Activated CD4-positive, CD25-positive, alpha-beta regulatory T cell treated with anti-CD3 and anti-CD28 coated beads, Interleukin-2, amount 50 U/mL, for 16 hours (primary cell): ENCODE measurements at regions not wholly inside any gene's neighbourhood (a gene's known extent, or its start where the extent isn't known, plus 50 kb on each side); places are given as distances from the start of the nearest gene placed in this dataset.
"Not testable (repeated sequence)": the region's sequence is repeated elsewhere in the genome, so short reads cannot be mapped to it uniquely, and the experiment has no call there.

Experiments
- DNase-seq: peaks from one replicate; pipeline ENCODE4 v3.0.0-alpha.2; 2020; ENCODE audit warnings: low read depth, low spot score

- DNase-seq: no peak
These were observed 1237.4 kb downstream of the UQCRFS1 start for GRCh38 chr19:27975419-27976005.

- no peak for DNase-seq
These were observed 1238.9 kb downstream of the UQCRFS1 start for GRCh38 chr19:27974082-27974513.

- no peak for DNase-seq
These were observed 1240.5 kb downstream of the UQCRFS1 start for GRCh38 chr19:27972291-27973040.

GRCh38 chr19:27971869-27972268, 1241.1 kb downstream of the UQCRFS1 start:
- no peak for DNase-seq

- no peak for DNase-seq
These were observed 1241.9 kb downstream of the UQCRFS1 start for GRCh38 chr19:27971071-27971470.

- DNase-seq: no peak
These were observed 1246.5 kb downstream of the UQCRFS1 start for GRCh38 chr19:27966390-27966816.

GRCh38 chr19:27964185-27964584, 1248.8 kb downstream of the UQCRFS1 start:
- no peak for DNase-seq

GRCh38 chr19:27962264-27962663, 1250.7 kb downstream of the UQCRFS1 start:
- DNase-seq: no peak

- no peak for DNase-seq
These were observed 1257.2 kb downstream of the UQCRFS1 start for GRCh38 chr19:27955485-27956480.

- DNase-seq: not testable (repeated sequence)
These were observed 1270.3 kb downstream of the UQCRFS1 start for GRCh38 chr19:27942607-27943006.

- DNase-seq: no peak
These were observed 1276.8 kb downstream of the UQCRFS1 start for GRCh38 chr19:27936139-27936538.

- DNase-seq: no peak
These were observed 1277.3 kb downstream of the UQCRFS1 start for GRCh38 chr19:27935669-27936068.

GRCh38 chr19:27929399-27929798, 1283.6 kb downstream of the UQCRFS1 start:
- no peak for DNase-seq

- DNase-seq: no peak
These were observed 1287.7 kb downstream of the UQCRFS1 start for GRCh38 chr19:27925202-27925601.

GRCh38 chr19:27922970-27923369, 1290.0 kb downstream of the UQCRFS1 start:
- no peak for DNase-seq

- no peak for DNase-seq
These were observed 1292.2 kb downstream of the UQCRFS1 start for GRCh38 chr19:27920774-27921173.

GRCh38 chr19:27918818-27919217, 1294.1 kb downstream of the UQCRFS1 start:
- DNase-seq: no peak

GRCh38 chr19:27911122-27911898, 1301.6 kb downstream of the UQCRFS1 start:
- no peak for DNase-seq

GRCh38 chr19:27909861-27910260, 1303.1 kb downstream of the UQCRFS1 start:
- no peak for DNase-seq

GRCh38 chr19:27909185-27909840, 1303.6 kb downstream of the UQCRFS1 start:
- DNase-seq: no peak

- no peak for DNase-seq
These were observed 1306.9 kb downstream of the UQCRFS1 start for GRCh38 chr19:27906081-27906480.
